DND-41 (cell line): ENCODE measurements at regions not wholly inside any gene's neighbourhood (a gene's known extent, or its start where the extent isn't known, plus 50 kb on each side); places are given as distances from the start of the nearest gene placed in this dataset.

ENCODE experiments used
- ATAC-seq: fragments of 200-7000 bp; cut with Tn5 transposase; 3 replicates; pipeline ENCODE4 v1.9.1; 2021; ENCODE audit warnings: low read depth; ENCODE audit not compliant: insufficient read depth
- DNase-seq: peaks from one replicate; pipeline ENCODE4 v3.0.0-alpha.2; 2020
- H2AFZ ChIP-seq: 2 replicates; pipeline ENCODE4 v1.6.0; 2012; ENCODE audit warnings: low read depth, low read length
- H3K27ac ChIP-seq: 2 replicates; pipeline ENCODE4 v1.5.1; 2012; ENCODE audit warnings: low read length, inconsistent platforms
- H3K27me3 ChIP-seq: fragments of 200-600 bp; sonication (generic); 2 replicates; pipeline ENCODE4 v1.6.0; 2012; ENCODE audit warnings: low read length, mild to moderate bottlenecking, inconsistent platforms; ENCODE audit not compliant: insufficient read depth, poor library complexity
- H3K36me3 ChIP-seq: 2 replicates; pipeline ENCODE4 v1.5.1; 2012; ENCODE audit warnings: low read length, inconsistent platforms; ENCODE audit not compliant: insufficient read depth
- H3K4me1 ChIP-seq: 2 replicates; pipeline ENCODE4 v1.5.1; 2012; ENCODE audit warnings: mild to moderate bottlenecking, low read length; ENCODE audit not compliant: insufficient read depth
- H3K4me2 ChIP-seq: 2 replicates; pipeline ENCODE4 v1.6.0; 2012; ENCODE audit warnings: mild to moderate bottlenecking, moderate library complexity, low read length, inconsistent platforms; ENCODE audit not compliant: insufficient read depth
- H3K4me3 ChIP-seq, 2 experiments: fragments of 200-600 bp in 1 of 2; shearing (Covaris generic) in 1 of 2; 2 replicates each; pipeline ENCODE4 v1.5.1; 2012 to 2016; ENCODE audit warnings: inconsistent platforms in 2 of 2, low read length in 2 of 2, mild to moderate bottlenecking in 2 of 2, low read depth in 1 of 2, moderate library complexity in 1 of 2
- H3K79me2 ChIP-seq: 2 replicates; pipeline ENCODE4 v1.6.0; 2012; ENCODE audit warnings: low read length, inconsistent platforms; ENCODE audit not compliant: insufficient read depth
- H3K9ac ChIP-seq: 2 replicates; pipeline ENCODE4 v1.6.0; 2012; ENCODE audit warnings: low read depth, mild to moderate bottlenecking, inconsistent platforms, low read length, moderate library complexity
- H3K9me3 ChIP-seq: 2 replicates; pipeline ENCODE4 v1.5.1; 2012; ENCODE audit warnings: low read length, moderate library complexity, mild to moderate bottlenecking, inconsistent platforms; ENCODE audit not compliant: insufficient read depth, severe bottlenecking
- H4K20me1 ChIP-seq: 2 replicates; pipeline ENCODE4 v1.6.0; 2012; ENCODE audit warnings: low read length; ENCODE audit not compliant: insufficient read depth
- EZH2 ChIP-seq: IDR thresholded peaks from 3 replicates; pipeline ENCODE4 v1.6.1; 2012; ENCODE audit warnings: borderline replicate concordance, low read depth, mild to moderate bottlenecking, moderate library complexity, low read length, inconsistent platforms; ENCODE audit not compliant: severe bottlenecking
- TF ChIP-seq, protein P1 (sequence below): IDR thresholded peaks from 2 replicates; pipeline ENCODE4 v1.5.1; 2012; ENCODE audit warnings: borderline replicate concordance, low read length, moderate library complexity, mild to moderate bottlenecking; ENCODE audit not compliant: poor library complexity, severe bottlenecking; ENCODE audit errors: extremely low read depth

GRCh38 chr6:149198265-149198664 is 119.2 kb upstream of the TAB2 start:
- H3K79me2 ChIP-seq, result no peaks in the 10 kb centered on the region
- no peak overlapping the region for H2AFZ ChIP-seq
- H4K20me1 ChIP-seq, result no peaks in the 10 kb centered on the region
- DNase-seq (no peak), ATAC-seq (peak; percentile 35; the same call in 1 of the 3 replicates)
- no peak overlapping the region for H3K9ac ChIP-seq
- H3K27ac ChIP-seq, result no peak overlapping the region
- no peaks in the 10 kb centered on the region for H3K36me3 ChIP-seq
- H3K9me3 ChIP-seq, result peaks cover 2% of the 10 kb centered on the region
- TF ChIP-seq, protein P1, sequence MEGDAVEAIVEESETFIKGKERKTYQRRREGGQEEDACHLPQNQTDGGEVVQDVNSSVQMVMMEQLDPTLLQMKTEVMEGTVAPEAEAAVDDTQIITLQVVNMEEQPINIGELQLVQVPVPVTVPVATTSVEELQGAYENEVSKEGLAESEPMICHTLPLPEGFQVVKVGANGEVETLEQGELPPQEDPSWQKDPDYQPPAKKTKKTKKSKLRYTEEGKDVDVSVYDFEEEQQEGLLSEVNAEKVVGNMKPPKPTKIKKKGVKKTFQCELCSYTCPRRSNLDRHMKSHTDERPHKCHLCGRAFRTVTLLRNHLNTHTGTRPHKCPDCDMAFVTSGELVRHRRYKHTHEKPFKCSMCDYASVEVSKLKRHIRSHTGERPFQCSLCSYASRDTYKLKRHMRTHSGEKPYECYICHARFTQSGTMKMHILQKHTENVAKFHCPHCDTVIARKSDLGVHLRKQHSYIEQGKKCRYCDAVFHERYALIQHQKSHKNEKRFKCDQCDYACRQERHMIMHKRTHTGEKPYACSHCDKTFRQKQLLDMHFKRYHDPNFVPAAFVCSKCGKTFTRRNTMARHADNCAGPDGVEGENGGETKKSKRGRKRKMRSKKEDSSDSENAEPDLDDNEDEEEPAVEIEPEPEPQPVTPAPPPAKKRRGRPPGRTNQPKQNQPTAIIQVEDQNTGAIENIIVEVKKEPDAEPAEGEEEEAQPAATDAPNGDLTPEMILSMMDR, result no peak
- TF ChIP-seq EZH2, result no peak
- peaks cover 4% of the 10 kb centered on the region; the same call in 1 of the 2 replicates for H3K4me1 ChIP-seq
- no peak overlapping the region for H3K4me2 ChIP-seq
- no peaks in the 10 kb centered on the region for H3K27me3 ChIP-seq
- no peak overlapping the region for H3K4me3 ChIP-seq

DNA sequence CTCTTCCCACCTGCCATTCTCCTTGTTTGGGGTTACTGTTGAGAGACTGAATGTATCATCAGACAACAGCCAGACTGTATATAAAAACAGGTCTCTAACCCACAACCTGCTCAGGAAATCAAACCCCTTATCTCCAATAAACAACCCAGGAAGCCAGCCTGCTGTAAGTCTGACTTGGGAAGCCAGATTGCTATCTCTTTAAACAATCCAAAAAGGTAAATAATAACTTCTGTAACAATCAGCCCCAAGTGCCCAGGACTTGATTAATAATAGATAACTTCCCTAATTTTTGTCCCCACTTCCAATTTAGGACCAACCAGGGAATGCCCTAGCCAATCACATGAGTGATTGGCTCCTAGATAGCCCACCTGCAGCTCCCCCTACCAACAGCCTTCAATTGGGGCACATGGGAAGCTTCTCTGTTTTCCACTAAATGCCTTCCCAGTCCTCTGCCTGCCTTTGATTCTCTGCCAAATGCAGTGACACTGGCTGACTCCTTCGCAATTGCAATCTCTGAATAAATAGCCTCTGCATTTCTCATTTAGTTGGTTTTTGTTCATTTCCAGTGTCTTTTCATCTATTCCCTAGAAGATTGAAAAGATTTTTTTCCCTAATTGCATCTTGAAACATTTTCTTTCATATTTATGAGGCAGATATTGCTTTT is 117.1 kb upstream of the TAB2 start:
- Histone ChIP-seq H4K20me1 (no peaks in the 10 kb centered on the region), H3K4me3 (no peak overlapping the region), H3K27me3 (no peaks in the 10 kb centered on the region), H3K4me1 (peaks cover 4% of the 10 kb centered on the region; the same call in 1 of the 2 replicates), H3K36me3 (no peaks in the 10 kb centered on the region), H3K9me3 (peaks cover 2% of the 10 kb centered on the region), H3K4me2 (no peak overlapping the region), H3K79me2 (no peaks in the 10 kb centered on the region), H3K9ac (no peak overlapping the region), H2AFZ (no peak overlapping the region), H3K27ac (no peak overlapping the region)
- DNase-seq (no peak), ATAC-seq (no peak)
- TF ChIP-seq, protein P1, result no peak
- TF ChIP-seq EZH2, result no peak

DNA sequence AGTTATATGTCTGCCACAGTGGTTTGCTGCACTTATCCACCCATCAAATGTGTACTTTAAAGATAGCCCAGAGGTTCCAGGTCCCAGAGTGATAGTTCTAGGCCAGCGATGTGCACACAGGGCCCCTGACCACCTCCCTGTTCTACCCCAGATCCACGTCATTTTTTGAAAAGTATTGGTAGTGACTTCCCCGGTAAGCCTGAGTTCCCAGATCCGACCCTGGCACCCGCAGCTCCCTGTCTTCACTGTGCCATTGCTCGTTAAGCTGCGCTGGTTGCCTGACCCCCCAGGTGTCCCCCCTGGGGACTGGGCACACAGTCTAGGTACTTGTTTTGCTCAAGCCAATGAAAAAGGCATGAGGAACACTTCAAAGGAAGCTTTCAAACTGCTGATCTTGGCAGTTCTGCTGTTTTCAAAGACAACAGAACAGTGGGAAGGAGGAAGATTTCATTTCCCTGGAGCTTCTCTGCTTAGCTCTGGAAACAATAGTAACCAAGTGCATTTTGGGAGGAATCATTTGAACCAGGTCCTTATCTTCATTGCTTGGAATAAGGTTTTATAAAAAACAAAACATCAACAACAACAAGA is 116.3 kb upstream of the TAB2 start:
- Histone ChIP-seq H3K79me2 (no peaks in the 10 kb centered on the region), H3K4me1 (peaks cover 4% of the 10 kb centered on the region; the same call in 1 of the 2 replicates), H3K27ac (no peak overlapping the region), H3K9ac (no peak overlapping the region), H4K20me1 (no peaks in the 10 kb centered on the region), H3K4me2 (no peak overlapping the region), H3K9me3 (peaks cover 2% of the 10 kb centered on the region), H2AFZ (no peak overlapping the region), H3K36me3 (no peaks in the 10 kb centered on the region), H3K4me3 (no peak overlapping the region), H3K27me3 (no peaks in the 10 kb centered on the region)
- DNase-seq, result no peak
- TF ChIP-seq, protein P1, result no peak
- no peak for ATAC-seq
